A673 (cell line): ENCODE measurements at regions not wholly inside any gene's neighbourhood (a gene's known extent, or its start where the extent isn't known, plus 50 kb on each side); places are given as distances from the start of the nearest gene placed in this dataset.

Source experiments
- BruUV-seq: library from RNA; stranded (reverse); fragments of 400-500 nt; replicated peaks from 2 replicates; lab custom pipeline; 2021; lab: Mats Ljungman, UMichigan
- CTCF ChIA-PET: fragments of 300-600 bp; sonication (Branson Sonifier 250); formaldehyde crosslinking; loops from one replicate; lab custom pipeline; 2022; ENCODE audit warnings: antibody characterized with exemption; lab: Charles Lee
- POLR2A ChIA-PET: fragments of 300-600 bp; sonication (Branson Sonifier 250); formaldehyde crosslinking; loops from one replicate; lab custom pipeline; 2022; ENCODE audit warnings: antibody characterized with exemption; ENCODE audit not compliant: low non-redundant PET; lab: Charles Lee
- DNase-seq: peaks from one replicate; pipeline ENCODE4 v3.0.0-alpha.2; 2015; ENCODE audit warnings: low spot score
- H3K27ac ChIP-seq: fragments of 200-600 bp; sonication (generic); 2 replicates; pipeline ENCODE4 v1.5.1; 2016; ENCODE audit warnings: mixed run types, low read depth, mild to moderate bottlenecking, mixed read lengths, antibody characterized with exemption, low read length; ENCODE audit not compliant: poor library complexity, severe bottlenecking
- H3K27me3 ChIP-seq: fragments of 200-600 bp; sonication (generic); replicated peaks from 2 replicates; pipeline ENCODE4 v1.6.1; 2017; ENCODE audit warnings: mixed run types, low read depth, mild to moderate bottlenecking, mixed read lengths, antibody characterized with exemption, low read length; ENCODE audit not compliant: insufficient read depth, poor library complexity
- H3K36me3 ChIP-seq: fragments of 200-600 bp; sonication (generic); 2 replicates; pipeline ENCODE4 v1.6.1; 2016; ENCODE audit warnings: mixed run types, mild to moderate bottlenecking, mixed read lengths, antibody characterized with exemption, low read length; ENCODE audit not compliant: insufficient read depth, poor library complexity, severe bottlenecking
- H3K4me1 ChIP-seq: fragments of 200-600 bp; sonication (generic); 2 replicates; pipeline ENCODE4 v1.6.1; 2017; ENCODE audit warnings: mixed run types, mild to moderate bottlenecking, mixed read lengths, antibody characterized with exemption, low read length; ENCODE audit not compliant: insufficient read depth, poor library complexity, severe bottlenecking
- H3K4me3 ChIP-seq: fragments of 200-600 bp; sonication (generic); 2 replicates; pipeline ENCODE4 v1.5.1; 2016; ENCODE audit warnings: low read depth, mixed run types, mild to moderate bottlenecking, mixed read lengths, low read length; ENCODE audit not compliant: poor library complexity, severe bottlenecking
- H3K9me3 ChIP-seq: fragments of 200-600 bp; sonication (generic); 2 replicates; pipeline ENCODE4 v1.6.1; 2016; ENCODE audit warnings: mixed run types, low read depth, mild to moderate bottlenecking, mixed read lengths, antibody characterized with exemption, low read length; ENCODE audit not compliant: poor library complexity, severe bottlenecking
- CTCF ChIP-seq: fragments of 300-800, 200-600 bp; sonication (generic); conservative IDR thresholded peaks from 2 replicates; pipeline ENCODE4 v1.5.1; 2017; ENCODE audit warnings: low read depth, mild to moderate bottlenecking, antibody characterized with exemption, low read length, moderate library complexity, mixed read lengths
- EZH2 ChIP-seq: fragments of 200-600 bp; sonication (generic); IDR thresholded peaks from 2 replicates; pipeline ENCODE4 v1.6.1; 2017; ENCODE audit warnings: borderline replicate concordance, low read depth, mild to moderate bottlenecking, mixed read lengths, antibody characterized with exemption, low read length; ENCODE audit not compliant: poor library complexity, severe bottlenecking
- intact Hi-C: fragments of 100-400 bp; cut with micrococcal nuclease; formaldehyde crosslinking; loops from one replicate; pipeline ENCODE4 v1.10.0; 2022; ENCODE audit not compliant: unreplicated experiment

GRCh38 chr3:28901018-28901417, 379.9 kb upstream of the RBMS3 start:
- no peak for TF ChIP-seq EZH2
- TF ChIP-seq CTCF: no peak
- no TSS peak for BruUV-seq
- DNase-seq: peak; percentile 4
- Histone ChIP-seq H3K27ac (no peak overlapping the region), H3K4me1 (no peaks in the 10 kb centered on the region), H3K27me3 (no peaks in the 10 kb centered on the region), H3K9me3 (no peaks in the 10 kb centered on the region), H3K36me3 (no peaks in the 10 kb centered on the region), H3K4me3 (no peak overlapping the region)
- POLR2A ChIA-PET: no interaction called here
- CTCF ChIA-PET: no interaction called here
- intact Hi-C loops: no loop called here

GRCh38 chr3:28903171-28903601, 377.7 kb upstream of the RBMS3 start:
- CTCF ChIA-PET: no interaction called here
- BruUV-seq: no TSS peak
- Histone ChIP-seq H3K27ac (no peak overlapping the region), H3K4me3 (no peak overlapping the region), H3K4me1 (no peaks in the 10 kb centered on the region), H3K36me3 (no peaks in the 10 kb centered on the region), H3K9me3 (no peaks in the 10 kb centered on the region), H3K27me3 (no peaks in the 10 kb centered on the region)
- intact Hi-C loops: no loop called here
- no peak for TF ChIP-seq CTCF
- TF ChIP-seq EZH2: no peak
- POLR2A ChIA-PET: no interaction called here
- no peak for DNase-seq

GRCh38 chr3:28905798-28906197, 375.1 kb upstream of the RBMS3 start:
- H3K36me3 ChIP-seq: no peaks in the 10 kb centered on the region
- no TSS peak for BruUV-seq
- no peak for DNase-seq
- TF ChIP-seq EZH2 (no peak), CTCF (no peak)
- no peaks in the 10 kb centered on the region for H3K4me1 ChIP-seq
- ChIA-PET POLR2A (no interaction called here), CTCF (no interaction called here)
- no peak overlapping the region for H3K27ac ChIP-seq
- no peak overlapping the region for H3K4me3 ChIP-seq
- H3K27me3 ChIP-seq: no peaks in the 10 kb centered on the region
- intact Hi-C loops: no loop called here
- H3K9me3 ChIP-seq: no peaks in the 10 kb centered on the region
